Activated CD4-positive, alpha-beta T cell treated with anti-CD3 and anti-CD28 coated beads, Interleukin-2, amount 10 ng/mL, durations not matched to agents 7 days and 5 days (primary cell): ENCODE measurements at regions not wholly inside any gene's neighbourhood (a gene's known extent, or its start where the extent isn't known, plus 50 kb on each side); places are given as distances from the start of the nearest gene placed in this dataset.
"Not testable (repeated sequence)": the region's sequence is repeated elsewhere in the genome, so short reads cannot be mapped to it uniquely, and the experiment has no call there.

Source experiments
- CTCF ChIA-PET: fragments of 350-600 bp; sonication (Branson Sonifier 250); formaldehyde crosslinking; loops from one replicate; lab custom pipeline; 2021; ENCODE audit warnings: antibody characterized with exemption; lab: Charles Lee
- POLR2A ChIA-PET: fragments of 350-600 bp; sonication (Branson Sonifier 250); formaldehyde crosslinking; loops from one replicate; lab custom pipeline; 2021; ENCODE audit warnings: antibody characterized with exemption; lab: Charles Lee
- DNase-seq: peaks from one replicate; pipeline ENCODE4 v3.0.0-alpha.2; 2020
- H3K27ac Mint-ChIP-seq: one replicate; pipeline ENCODE4 v1.8.0; 2021; ENCODE audit warnings: mild to moderate bottlenecking, moderate library complexity, mixed read lengths
- H3K27me3 Mint-ChIP-seq: one replicate; pipeline ENCODE4 v1.8.0; 2021; ENCODE audit warnings: mixed read lengths
- H3K36me3 Mint-ChIP-seq: one replicate; pipeline ENCODE4 v1.8.0; 2021; ENCODE audit warnings: low read depth, mixed read lengths
- H3K4me1 Mint-ChIP-seq: one replicate; pipeline ENCODE4 v1.8.0; 2021; ENCODE audit warnings: mixed read lengths
- H3K4me3 Mint-ChIP-seq: one replicate; pipeline ENCODE4 v1.8.0; 2021; ENCODE audit warnings: mild to moderate bottlenecking, moderate library complexity, mixed read lengths
- H3K9me3 Mint-ChIP-seq: one replicate; pipeline ENCODE4 v1.8.0; 2021; ENCODE audit warnings: mixed read lengths

DNA sequence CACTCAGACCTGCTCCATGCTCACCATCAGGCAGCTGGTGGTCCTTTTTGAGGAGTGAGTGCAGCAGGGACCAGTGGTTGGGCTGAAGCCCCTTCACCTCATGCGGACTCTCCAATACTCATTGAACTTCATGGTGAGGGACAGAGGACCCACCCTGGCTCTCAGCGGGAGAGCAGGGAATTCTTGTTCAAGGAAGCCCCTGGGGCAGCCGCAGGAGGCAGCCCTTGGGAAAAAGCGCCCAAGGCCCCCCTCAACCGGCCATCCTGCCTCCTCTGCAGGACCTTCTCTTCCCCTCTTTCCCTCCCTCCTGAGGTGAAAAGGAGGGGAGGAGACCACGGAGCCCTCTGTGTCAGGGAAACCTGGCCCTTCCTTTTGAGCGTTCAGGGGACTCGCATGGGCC lies 4510.9 kb upstream of the OR11H1 start:
- H3K27me3 Mint-ChIP-seq, DNase-seq, H3K4me3 Mint-ChIP-seq, H3K36me3 Mint-ChIP-seq, POLR2A ChIA-PET, H3K9me3 Mint-ChIP-seq, H3K27ac Mint-ChIP-seq, H3K4me1 Mint-ChIP-seq, CTCF ChIA-PET: not testable (repeated sequence)

DNA sequence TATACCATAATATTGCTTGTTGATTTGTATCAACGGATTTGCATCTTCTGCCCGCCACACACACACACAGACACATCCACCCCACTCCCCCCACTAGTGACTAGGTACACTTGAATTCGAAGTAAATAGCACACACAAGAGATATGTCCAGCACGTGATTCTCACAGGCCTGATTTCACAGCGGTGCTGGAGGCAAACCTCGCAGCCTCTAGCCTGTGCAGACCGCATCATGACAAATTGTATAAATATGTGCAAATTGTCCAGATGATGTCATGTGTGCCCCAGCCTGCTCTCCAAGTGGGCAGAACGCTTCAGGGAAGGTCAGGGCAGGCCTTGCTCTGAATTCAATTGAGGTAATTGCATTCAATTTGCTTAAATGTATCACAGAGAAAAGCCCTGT lies 4507.5 kb upstream of the OR11H1 start:
- H3K36me3 Mint-ChIP-seq, H3K27me3 Mint-ChIP-seq, H3K4me1 Mint-ChIP-seq, CTCF ChIA-PET, DNase-seq, POLR2A ChIA-PET, H3K4me3 Mint-ChIP-seq, H3K27ac Mint-ChIP-seq: not testable (repeated sequence)
- peaks cover 17% of the 10 kb centered on the region for H3K9me3 Mint-ChIP-seq

GRCh38 chr22:11026541-11026940 lies 4501.5 kb upstream of the OR11H1 start:
- CTCF ChIA-PET, H3K27me3 Mint-ChIP-seq: not testable (repeated sequence)
- H3K9me3 Mint-ChIP-seq: peaks cover 53% of the 10 kb centered on the region

GRCh38 chr22:11027064-11027463 lies 4500.9 kb upstream of the OR11H1 start:
- H3K4me3 Mint-ChIP-seq, DNase-seq, H3K36me3 Mint-ChIP-seq, H3K27me3 Mint-ChIP-seq, CTCF ChIA-PET, POLR2A ChIA-PET, H3K4me1 Mint-ChIP-seq, H3K27ac Mint-ChIP-seq: not testable (repeated sequence)
- peaks cover 56% of the 10 kb centered on the region for H3K9me3 Mint-ChIP-seq

More at GRCh38 chr22:11026541-11026940, 4501.5 kb upstream of the OR11H1 start:
- H3K36me3 Mint-ChIP-seq, H3K4me1 Mint-ChIP-seq, POLR2A ChIA-PET, H3K4me3 Mint-ChIP-seq, DNase-seq, H3K27ac Mint-ChIP-seq: not testable (repeated sequence)

DNA sequence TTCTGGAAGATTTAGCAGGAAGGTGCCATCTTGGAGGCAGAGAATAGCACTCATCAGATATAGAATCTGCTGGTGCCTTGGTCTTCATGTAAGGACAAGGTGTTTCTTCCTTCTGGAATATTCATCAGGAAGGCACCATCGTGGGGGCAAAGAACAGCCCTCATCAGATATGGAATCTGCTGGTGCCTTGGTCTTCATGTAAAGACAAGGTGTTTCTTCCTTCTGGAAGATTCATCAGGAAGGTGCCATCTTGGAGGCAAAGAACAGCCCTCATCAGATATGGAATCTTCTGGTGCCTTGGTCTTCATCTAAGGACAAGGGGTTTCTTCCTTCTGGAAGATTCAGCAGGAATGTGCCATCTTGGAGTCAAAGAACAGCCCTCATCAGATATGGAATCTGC lies 4500.5 kb upstream of the OR11H1 start:
- H3K27me3 Mint-ChIP-seq, POLR2A ChIA-PET: not testable (repeated sequence)

DNA sequence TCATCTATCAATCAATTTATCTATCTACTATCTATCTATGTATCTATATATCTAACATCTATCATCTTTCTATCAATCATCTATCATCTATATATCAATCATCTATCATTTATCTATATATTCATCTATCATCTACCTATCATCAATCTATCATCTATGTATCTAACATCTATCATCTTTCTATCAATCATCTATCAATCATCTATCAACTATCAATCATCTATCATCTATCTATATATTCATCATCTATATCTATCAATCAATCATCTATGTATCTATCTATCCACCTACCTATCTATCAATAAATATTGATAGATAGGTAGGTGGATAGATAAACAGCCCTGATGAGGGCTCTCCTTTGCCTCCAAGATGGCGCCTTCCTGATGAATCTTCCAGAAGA lies 4499.8 kb upstream of the OR11H1 start:
- H3K27ac Mint-ChIP-seq, CTCF ChIA-PET, POLR2A ChIA-PET, DNase-seq, H3K36me3 Mint-ChIP-seq, H3K4me3 Mint-ChIP-seq, H3K4me1 Mint-ChIP-seq, H3K27me3 Mint-ChIP-seq: not testable (repeated sequence)
- H3K9me3 Mint-ChIP-seq: peaks cover 52% of the 10 kb centered on the region

More for the DNA sequence above, 4500.5 kb upstream of the OR11H1 start:
- H3K4me1 Mint-ChIP-seq, H3K4me3 Mint-ChIP-seq, CTCF ChIA-PET, DNase-seq, H3K27ac Mint-ChIP-seq, H3K36me3 Mint-ChIP-seq: not testable (repeated sequence)
- peaks cover 56% of the 10 kb centered on the region for H3K9me3 Mint-ChIP-seq

DNA sequence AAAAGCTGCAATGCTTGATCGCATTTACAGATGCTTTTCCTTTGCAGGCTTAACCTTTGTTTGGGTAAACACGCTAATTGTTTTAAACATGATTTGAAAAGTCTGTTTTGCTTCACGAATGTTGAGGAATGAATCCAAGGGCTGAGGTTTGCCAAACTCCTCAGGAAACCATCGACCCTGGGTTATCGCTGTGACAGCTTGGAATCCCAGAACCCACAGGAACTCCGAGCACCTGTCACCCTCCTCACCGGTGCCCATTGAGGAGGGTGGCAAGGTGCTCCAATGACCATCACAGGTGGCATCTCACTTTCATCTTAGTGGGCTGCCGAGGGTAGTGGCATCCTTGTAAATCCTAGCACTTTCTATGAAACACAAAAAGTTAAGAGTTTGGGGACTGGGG lies 4498.5 kb upstream of the OR11H1 start:
- peaks cover 51% of the 10 kb centered on the region for H3K9me3 Mint-ChIP-seq
- CTCF ChIA-PET, H3K27ac Mint-ChIP-seq, H3K27me3 Mint-ChIP-seq, H3K4me1 Mint-ChIP-seq, DNase-seq, H3K4me3 Mint-ChIP-seq, POLR2A ChIA-PET, H3K36me3 Mint-ChIP-seq: not testable (repeated sequence)

- H3K27ac Mint-ChIP-seq, H3K36me3 Mint-ChIP-seq, H3K4me3 Mint-ChIP-seq, POLR2A ChIA-PET, H3K4me1 Mint-ChIP-seq, CTCF ChIA-PET, DNase-seq, H3K27me3 Mint-ChIP-seq: not testable (repeated sequence)
- H3K9me3 Mint-ChIP-seq: peaks cover 53% of the 10 kb centered on the region
Measured at GRCh38 chr22:11029967-11030366, 4498.0 kb upstream of the OR11H1 start.

GRCh38 chr22:11030571-11031410 lies 4497.2 kb upstream of the OR11H1 start:
- CTCF ChIA-PET, H3K4me1 Mint-ChIP-seq, H3K4me3 Mint-ChIP-seq, H3K27me3 Mint-ChIP-seq, POLR2A ChIA-PET, H3K36me3 Mint-ChIP-seq, DNase-seq, H3K27ac Mint-ChIP-seq: not testable (repeated sequence)
- peaks cover 51% of the 10 kb centered on the region for H3K9me3 Mint-ChIP-seq

DNA sequence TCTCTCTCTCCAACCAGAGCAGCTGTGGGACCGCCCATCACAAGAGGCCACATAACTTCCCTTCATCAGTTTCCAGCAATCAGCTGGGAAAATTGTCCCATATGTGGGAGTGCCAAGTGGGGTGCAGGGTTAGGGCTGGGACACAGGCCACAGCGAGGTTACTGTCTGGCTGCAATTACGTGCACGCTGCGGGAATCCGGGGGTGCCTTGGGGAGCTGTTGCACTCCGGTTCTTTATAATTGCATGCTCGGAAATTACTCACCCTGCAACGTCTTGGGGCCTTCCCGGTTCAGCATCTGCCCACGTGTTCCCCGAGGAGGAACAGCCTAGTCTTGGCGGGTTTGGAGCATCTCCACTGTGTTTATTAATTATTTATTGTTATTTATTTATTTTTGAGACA lies 4495.9 kb upstream of the OR11H1 start:
- CTCF ChIA-PET, POLR2A ChIA-PET, H3K36me3 Mint-ChIP-seq, H3K27me3 Mint-ChIP-seq, H3K27ac Mint-ChIP-seq, H3K4me1 Mint-ChIP-seq, H3K4me3 Mint-ChIP-seq, DNase-seq: not testable (repeated sequence)
- peaks cover 58% of the 10 kb centered on the region for H3K9me3 Mint-ChIP-seq

DNA sequence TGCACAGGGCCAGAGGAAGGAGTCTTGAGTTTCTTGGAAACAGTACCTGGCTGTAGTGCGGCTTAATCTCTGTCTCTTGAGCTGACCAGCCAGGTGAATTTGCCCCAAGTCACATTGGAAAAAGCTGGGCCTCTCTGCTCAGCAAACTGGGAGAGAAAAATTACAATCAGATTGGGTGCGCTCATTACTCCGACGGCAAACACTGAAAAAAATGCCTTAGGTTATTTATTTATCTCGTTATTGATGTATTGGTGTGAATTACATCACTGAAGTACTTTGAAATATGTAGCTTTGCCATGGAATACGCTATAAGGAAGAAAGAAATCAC lies 4493.4 kb upstream of the OR11H1 start:
- H3K4me1 Mint-ChIP-seq, CTCF ChIA-PET, DNase-seq, POLR2A ChIA-PET, H3K36me3 Mint-ChIP-seq, H3K27ac Mint-ChIP-seq, H3K27me3 Mint-ChIP-seq, H3K4me3 Mint-ChIP-seq: not testable (repeated sequence)
- H3K9me3 Mint-ChIP-seq: peaks cover 60% of the 10 kb centered on the region

GRCh38 chr22:11035031-11035873 lies 4492.7 kb upstream of the OR11H1 start:
- POLR2A ChIA-PET: not testable (repeated sequence)

DNA sequence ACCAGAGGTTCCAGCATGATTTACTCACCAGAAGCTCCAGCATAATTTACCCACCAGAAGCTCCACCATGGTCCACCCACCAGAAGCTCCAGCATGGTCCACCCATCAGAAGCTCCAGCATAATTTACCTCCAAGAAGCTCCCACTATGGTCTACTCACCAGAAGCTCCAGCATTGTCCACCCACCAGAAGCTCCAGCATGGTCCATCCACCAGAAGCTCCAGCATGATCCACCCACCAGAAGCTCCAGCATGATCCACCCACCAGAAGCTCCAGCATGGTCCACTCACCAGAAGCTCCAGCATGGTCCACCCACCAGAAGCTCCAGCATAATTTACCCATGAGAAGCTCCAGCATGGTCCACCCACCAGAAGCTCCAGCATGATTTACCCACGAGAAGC lies 4490.7 kb upstream of the OR11H1 start:
- H3K4me3 Mint-ChIP-seq, H3K27ac Mint-ChIP-seq, DNase-seq, CTCF ChIA-PET, H3K4me1 Mint-ChIP-seq, H3K36me3 Mint-ChIP-seq, H3K27me3 Mint-ChIP-seq, POLR2A ChIA-PET: not testable (repeated sequence)
- H3K9me3 Mint-ChIP-seq: peaks cover 58% of the 10 kb centered on the region

More at GRCh38 chr22:11035031-11035873, 4492.7 kb upstream of the OR11H1 start:
- H3K27me3 Mint-ChIP-seq, CTCF ChIA-PET, H3K36me3 Mint-ChIP-seq, H3K27ac Mint-ChIP-seq, H3K4me1 Mint-ChIP-seq, H3K4me3 Mint-ChIP-seq, DNase-seq: not testable (repeated sequence)
- H3K9me3 Mint-ChIP-seq: peaks cover 60% of the 10 kb centered on the region
